B cell (primary cell): ENCODE measurements at regions not wholly inside any gene's neighbourhood (a gene's known extent, or its start where the extent isn't known, plus 50 kb on each side); places are given as distances from the start of the nearest gene placed in this dataset.

ENCODE experiments used
- CTCF ChIP-seq: fragments of 200-600 bp; IDR thresholded peaks from one replicate; pipeline ENCODE4 v1.8.0; 2022; ENCODE audit warnings: antibody characterized with exemption, mild to moderate bottlenecking
- EZH2 ChIP-seq: IDR thresholded peaks from 2 replicates; pipeline ENCODE4 v1.6.1; 2012; ENCODE audit warnings: borderline replicate concordance, low read depth, mild to moderate bottlenecking, moderate library complexity, low read length; ENCODE audit not compliant: insufficient read depth, poor library complexity, severe bottlenecking

GRCh38 chr3:22704166-22704565 lies 499.0 kb upstream of the UBE2E2 start:
- TF ChIP-seq CTCF (no peak), EZH2 (no peak)
